GM19397 (cell line): ENCODE measurements at regions not wholly inside any gene's neighbourhood (a gene's known extent, or its start where the extent isn't known, plus 50 kb on each side); places are given as distances from the start of the nearest gene placed in this dataset.

ENCODE experiments used
- ATAC-seq: cut with Tn5 transposase; IDR thresholded peaks from one replicate; pipeline ENCODE4 v1.9.1; 2021; ENCODE audit warnings: mild to moderate bottlenecking, moderate library complexity; ENCODE audit not compliant: unreplicated experiment

- ATAC-seq = no peak
Measured at GRCh38 chr20:61019322-61019721, 232.7 kb upstream of the CDH4 start.

- ATAC-seq = no peak
Measured at GRCh38 chr20:61023612-61024011, 228.4 kb upstream of the CDH4 start.

GRCh38 chr20:61024390-61024789, 227.7 kb upstream of the CDH4 start:
- no peak for ATAC-seq

GRCh38 chr20:61025536-61025935, 226.5 kb upstream of the CDH4 start:
- no peak for ATAC-seq

- no peak for ATAC-seq
Measured at GRCh38 chr20:61026173-61026572, 225.9 kb upstream of the CDH4 start.

- ATAC-seq = no peak
Measured at GRCh38 chr20:61026731-61027130, 225.3 kb upstream of the CDH4 start.

GRCh38 chr20:61027218-61027617, 224.8 kb upstream of the CDH4 start:
- no peak for ATAC-seq

GRCh38 chr20:61030130-61030529, 221.9 kb upstream of the CDH4 start:
- no peak for ATAC-seq

- no peak for ATAC-seq
Measured at GRCh38 chr20:61031101-61031830, 220.8 kb upstream of the CDH4 start.

GRCh38 chr20:61037498-61037897, 214.6 kb upstream of the CDH4 start:
- ATAC-seq = no peak

GRCh38 chr20:61041481-61041880, 210.6 kb upstream of the CDH4 start:
- ATAC-seq = no peak

GRCh38 chr20:61042506-61043385, 209.3 kb upstream of the CDH4 start:
- no peak for ATAC-seq

GRCh38 chr20:61043681-61044080, 208.4 kb upstream of the CDH4 start:
- no peak for ATAC-seq

GRCh38 chr20:61044499-61044898, 207.6 kb upstream of the CDH4 start:
- ATAC-seq = no peak

- no peak for ATAC-seq
Measured at GRCh38 chr20:61045091-61045490, 207.0 kb upstream of the CDH4 start.

GRCh38 chr20:61045876-61046585, 206.0 kb upstream of the CDH4 start:
- ATAC-seq = no peak

- ATAC-seq = no peak
Measured at GRCh38 chr20:61046721-61047351, 205.2 kb upstream of the CDH4 start.

- no peak for ATAC-seq
Measured at GRCh38 chr20:61047515-61047914, 204.5 kb upstream of the CDH4 start.

- no peak for ATAC-seq
Measured at GRCh38 chr20:61048302-61048701, 203.8 kb upstream of the CDH4 start.

- ATAC-seq = no peak
Measured at GRCh38 chr20:61049684-61050083, 202.4 kb upstream of the CDH4 start.

- no peak for ATAC-seq
Measured at GRCh38 chr20:61050336-61050890, 201.6 kb upstream of the CDH4 start.
